ENCODE measurements at regions not wholly inside any gene's neighbourhood (a gene's known extent, or its start where the extent isn't known, plus 50 kb on each side); places are given as distances from the start of the nearest gene placed in this dataset.
"Not testable (repeated sequence)": the region's sequence is repeated elsewhere in the genome, so short reads cannot be mapped to it uniquely, and the experiment has no call there.

GRCh38 chr3:159039286-159039685 is 237.4 kb downstream of the MFSD1 start:
- H3K4me1 Mint-ChIP-seq (ENCODE audit: low read depth): no peaks in the 10 kb centered on the region
- no peaks in the 10 kb centered on the region for H3K36me3 Mint-ChIP-seq (ENCODE audit: low read depth)
- no peak overlapping the region for H3K4me3 Mint-ChIP-seq
- peaks cover 3% of the 10 kb centered on the region for H3K9me3 Mint-ChIP-seq
- H3K27me3 Mint-ChIP-seq (ENCODE audit: low read depth): no peaks in the 10 kb centered on the region
- H3K27ac Mint-ChIP-seq: no peak overlapping the region

- Mint-ChIP-seq H3K4me3 (no peak overlapping the region), H3K27ac (no peak overlapping the region), H3K27me3 (ENCODE audit: low read depth) (no peaks in the 10 kb centered on the region), H3K9me3 (no peaks in the 10 kb centered on the region), H3K4me1 (ENCODE audit: low read depth) (no peaks in the 10 kb centered on the region), H3K36me3 (ENCODE audit: low read depth) (no peaks in the 10 kb centered on the region)
Observed at GRCh38 chr3:159045279-159045885, 243.5 kb downstream of the MFSD1 start.

- Mint-ChIP-seq H3K4me1 (ENCODE audit: low read depth) (no peaks in the 10 kb centered on the region), H3K9me3 (no peaks in the 10 kb centered on the region), H3K27ac (no peak overlapping the region), H3K4me3 (no peak overlapping the region), H3K27me3 (ENCODE audit: low read depth) (no peaks in the 10 kb centered on the region), H3K36me3 (ENCODE audit: low read depth) (no peaks in the 10 kb centered on the region)
Observed at GRCh38 chr3:159047361-159047760, 245.5 kb downstream of the MFSD1 start.

GRCh38 chr3:159052494-159052893 is 250.6 kb downstream of the MFSD1 start:
- H3K4me1 Mint-ChIP-seq (ENCODE audit: low read depth); H3K27me3 Mint-ChIP-seq (ENCODE audit: low read depth); H3K4me3 Mint-ChIP-seq; H3K27ac Mint-ChIP-seq; H3K36me3 Mint-ChIP-seq (ENCODE audit: low read depth); H3K9me3 Mint-ChIP-seq: not testable (repeated sequence)

- H3K27me3 Mint-ChIP-seq (ENCODE audit: low read depth): no peaks in the 10 kb centered on the region
- no peaks in the 10 kb centered on the region for H3K4me1 Mint-ChIP-seq (ENCODE audit: low read depth)
- H3K36me3 Mint-ChIP-seq (ENCODE audit: low read depth): no peaks in the 10 kb centered on the region
- no peak overlapping the region for H3K27ac Mint-ChIP-seq
- H3K9me3 Mint-ChIP-seq: no peaks in the 10 kb centered on the region
- H3K4me3 Mint-ChIP-seq: no peak overlapping the region
Observed at GRCh38 chr3:159057621-159058020, 255.8 kb downstream of the MFSD1 start.

- no peaks in the 10 kb centered on the region for H3K27me3 Mint-ChIP-seq (ENCODE audit: low read depth)
- H3K4me1 Mint-ChIP-seq (ENCODE audit: low read depth): no peaks in the 10 kb centered on the region
- no peaks in the 10 kb centered on the region for H3K9me3 Mint-ChIP-seq
- no peak overlapping the region for H3K4me3 Mint-ChIP-seq
- no peaks in the 10 kb centered on the region for H3K36me3 Mint-ChIP-seq (ENCODE audit: low read depth)
- H3K27ac Mint-ChIP-seq: no peak overlapping the region
Observed at GRCh38 chr3:159058859-159059258, 257.0 kb downstream of the MFSD1 start.

GRCh38 chr3:159059395-159059794 is 257.5 kb downstream of the MFSD1 start:
- Mint-ChIP-seq H3K4me3 (no peak overlapping the region), H3K36me3 (ENCODE audit: low read depth) (no peaks in the 10 kb centered on the region), H3K27me3 (ENCODE audit: low read depth) (no peaks in the 10 kb centered on the region), H3K4me1 (ENCODE audit: low read depth) (no peaks in the 10 kb centered on the region), H3K9me3 (no peaks in the 10 kb centered on the region), H3K27ac (no peak overlapping the region)

- no peaks in the 10 kb centered on the region for H3K36me3 Mint-ChIP-seq (ENCODE audit: low read depth)
- H3K27me3 Mint-ChIP-seq (ENCODE audit: low read depth): no peaks in the 10 kb centered on the region
- H3K4me1 Mint-ChIP-seq (ENCODE audit: low read depth): no peaks in the 10 kb centered on the region
- H3K4me3 Mint-ChIP-seq: no peak overlapping the region
- no peaks in the 10 kb centered on the region for H3K9me3 Mint-ChIP-seq
- H3K27ac Mint-ChIP-seq: no peak overlapping the region
Observed at GRCh38 chr3:159062734-159063410, 261.0 kb downstream of the MFSD1 start.

- Mint-ChIP-seq H3K4me1 (ENCODE audit: low read depth) (no peaks in the 10 kb centered on the region), H3K4me3 (no peak within 1 kb of the TSS), H3K9me3 (no peaks in the 10 kb centered on the region), H3K27ac (no peak within 1 kb of the TSS), H3K27me3 (ENCODE audit: low read depth) (no peaks in the 10 kb centered on the region), H3K36me3 (ENCODE audit: low read depth) (no peaks in the 10 kb centered on the region)
Observed at GRCh38 chr3:159069091-159069490, 267.2 kb downstream of the MFSD1 start, which contains the start of gene IQCJ. Gene IQCJ (plus strand): TSS chr3:159069319.

- Mint-ChIP-seq H3K27ac (no peak overlapping the region), H3K4me1 (ENCODE audit: low read depth) (no peaks in the 10 kb centered on the region), H3K9me3 (no peaks in the 10 kb centered on the region), H3K27me3 (ENCODE audit: low read depth) (no peaks in the 10 kb centered on the region), H3K4me3 (no peak overlapping the region), H3K36me3 (ENCODE audit: low read depth) (no peaks in the 10 kb centered on the region)
Observed at GRCh38 chr3:159069866-159070425, 268.1 kb downstream of the MFSD1 start.

- no peaks in the 10 kb centered on the region for H3K9me3 Mint-ChIP-seq
- H3K4me3 Mint-ChIP-seq: no peak overlapping the region
- H3K27me3 Mint-ChIP-seq (ENCODE audit: low read depth): no peaks in the 10 kb centered on the region
- H3K27ac Mint-ChIP-seq: no peak overlapping the region
- no peaks in the 10 kb centered on the region for H3K36me3 Mint-ChIP-seq (ENCODE audit: low read depth)
- H3K4me1 Mint-ChIP-seq (ENCODE audit: low read depth): no peaks in the 10 kb centered on the region
Observed at GRCh38 chr3:159074756-159075701, 273.2 kb downstream of the MFSD1 start.

- Mint-ChIP-seq H3K9me3 (no peaks in the 10 kb centered on the region), H3K4me1 (ENCODE audit: low read depth) (no peaks in the 10 kb centered on the region), H3K36me3 (ENCODE audit: low read depth) (no peaks in the 10 kb centered on the region), H3K4me3 (no peak overlapping the region), H3K27me3 (ENCODE audit: low read depth) (no peaks in the 10 kb centered on the region), H3K27ac (no peak overlapping the region)
Observed at GRCh38 chr3:159077860-159078259, 276.0 kb downstream of the MFSD1 start.

- Mint-ChIP-seq H3K27me3 (ENCODE audit: low read depth) (no peaks in the 10 kb centered on the region), H3K27ac (no peak overlapping the region), H3K9me3 (no peaks in the 10 kb centered on the region)
Observed at GRCh38 chr3:159080256-159080655, 278.4 kb downstream of the MFSD1 start.

GRCh38 chr3:159080821-159081220 is 279.0 kb downstream of the MFSD1 start:
- no peaks in the 10 kb centered on the region for H3K27me3 Mint-ChIP-seq (ENCODE audit: low read depth)
- no peaks in the 10 kb centered on the region for H3K4me1 Mint-ChIP-seq (ENCODE audit: low read depth)
- no peaks in the 10 kb centered on the region for H3K36me3 Mint-ChIP-seq (ENCODE audit: low read depth)
- no peaks in the 10 kb centered on the region for H3K9me3 Mint-ChIP-seq
- H3K4me3 Mint-ChIP-seq: no peak overlapping the region
- H3K27ac Mint-ChIP-seq: no peak overlapping the region

More at GRCh38 chr3:159080256-159080655, 278.4 kb downstream of the MFSD1 start:
- Mint-ChIP-seq H3K4me3 (no peak overlapping the region), H3K36me3 (ENCODE audit: low read depth) (no peaks in the 10 kb centered on the region), H3K4me1 (ENCODE audit: low read depth) (no peaks in the 10 kb centered on the region)

All from T-helper 1 cell treated with Interleukin-12 subunit alpha and Interleukin-12 subunit beta and Interleukin-4 antibody, amounts not matched to agents 30 μg/mL and 1 μg/mL, for 36 hours (primary cell).